HepG2 (cell line): ENCODE measurements at regions not wholly inside any gene's neighbourhood (a gene's known extent, or its start where the extent isn't known, plus 50 kb on each side); places are given as distances from the start of the nearest gene placed in this dataset.

Experiments
- ARNT2 ChIP-seq: sonication (generic); formaldehyde crosslinking; IDR thresholded peaks from 2 replicates; pipeline ENCODE4 v1.8.0; 2022; ENCODE audit warnings: mild to moderate bottlenecking, low read depth, missing genetic modification reagents, moderate library complexity
- EED ChIP-seq: sonication (generic); formaldehyde crosslinking; IDR thresholded peaks from 2 replicates; pipeline ENCODE4 v1.5.0; 2020; ENCODE audit warnings: mild to moderate bottlenecking, missing genetic modification reagents
- HCFC1 ChIP-seq: fragments of 150-350 bp; IDR thresholded peaks from 2 replicates; pipeline ENCODE4 v1.6.1; 2014; ENCODE audit warnings: low read depth, low read length
- MED1 ChIP-seq: sonication (generic); formaldehyde crosslinking; IDR thresholded peaks from 2 replicates; pipeline ENCODE4 v1.4.0; 2020; ENCODE audit warnings: missing genetic modification reagents
- MEIS1 ChIP-seq: sonication (generic); formaldehyde crosslinking; IDR thresholded peaks from 2 replicates; pipeline ENCODE4 v1.9.0; 2021; ENCODE audit warnings: mild to moderate bottlenecking, missing genetic modification reagents, moderate library complexity, borderline replicate concordance
- RFXANK ChIP-seq: IDR thresholded peaks from 2 replicates; pipeline ENCODE4 v1.6.1; 2016
- RXRB ChIP-seq: IDR thresholded peaks from 2 replicates; pipeline ENCODE4 v1.6.1; 2016; ENCODE audit warnings: borderline replicate concordance, missing genetic modification reagents, missing compliant biosample characterization
- SALL2 ChIP-seq: sonication (generic); formaldehyde crosslinking; IDR thresholded peaks from 2 replicates; pipeline ENCODE4 v1.8.1; 2023; ENCODE audit warnings: mild to moderate bottlenecking, missing genetic modification reagents, inconsistent platforms
- ZBTB44 ChIP-seq: sonication (generic); formaldehyde crosslinking; IDR thresholded peaks from 2 replicates; pipeline ENCODE4 v1.4.0; 2020; ENCODE audit warnings: missing genetic modification reagents
- ZFP1 ChIP-seq: IDR thresholded peaks from 2 replicates; pipeline ENCODE4 v1.6.1; 2016
- ZNF230 ChIP-seq: sonication (generic); formaldehyde crosslinking; IDR thresholded peaks from 2 replicates; pipeline ENCODE4 v1.4.0; 2020; ENCODE audit warnings: mild to moderate bottlenecking, missing genetic modification reagents
- ZNF34 ChIP-seq: sonication (generic); formaldehyde crosslinking; IDR thresholded peaks from 2 replicates; pipeline ENCODE4 v1.4.0; 2020; ENCODE audit warnings: mild to moderate bottlenecking, missing genetic modification reagents, borderline replicate concordance
- ZNF343 ChIP-seq: sonication (generic); formaldehyde crosslinking; IDR thresholded peaks from 2 replicates; pipeline ENCODE4 v1.4.0; 2020; ENCODE audit warnings: mild to moderate bottlenecking, missing genetic modification reagents
- ZNF550 ChIP-seq: sonication (generic); formaldehyde crosslinking; IDR thresholded peaks from 2 replicates; pipeline ENCODE4 v1.4.0; 2020; ENCODE audit warnings: mild to moderate bottlenecking, missing genetic modification reagents, borderline replicate concordance
- ZNF75D ChIP-seq: sonication (generic); formaldehyde crosslinking; IDR thresholded peaks from 2 replicates; pipeline ENCODE4 v1.8.1; 2023; ENCODE audit warnings: missing genetic modification reagents, mild to moderate bottlenecking, borderline replicate concordance
- ZSCAN25 ChIP-seq: sonication (generic); formaldehyde crosslinking; IDR thresholded peaks from 2 replicates; pipeline ENCODE4 v1.8.0; 2022; ENCODE audit warnings: mild to moderate bottlenecking, missing genetic modification reagents
- TF ChIP-seq, protein P1 (sequence below): sonication (generic); formaldehyde crosslinking; IDR thresholded peaks from 2 replicates; pipeline ENCODE4 v1.5.0; 2020; ENCODE audit warnings: mild to moderate bottlenecking, missing genetic modification reagents, borderline replicate concordance
- TF ChIP-seq, protein P2 (sequence below): sonication (generic); formaldehyde crosslinking; conservative IDR thresholded peaks from 2 replicates; pipeline ENCODE4 v1.5.0; 2020; ENCODE audit warnings: missing genetic modification reagents
- TF ChIP-seq, protein P3 (sequence below): sonication (generic); formaldehyde crosslinking; IDR thresholded peaks from 2 replicates; pipeline ENCODE4 v1.4.0; 2020; ENCODE audit warnings: missing genetic modification reagents, mild to moderate bottlenecking, borderline replicate concordance

GRCh38 chr10:112898540-112899390 lies 51.3 kb upstream of the TCF7L2 start (continued):
- TF ChIP-seq ZNF343 (CRISPR knock-in tag) (no peak), RFXANK (no peak), RXRB (CRISPR knock-in tag) (no peak; the same call in 1 of the 2 replicates), ARNT2 (CRISPR knock-in tag) (no peak), ZNF34 (CRISPR knock-in tag) (no peak), ZNF75D (CRISPR knock-in tag) (no peak), EED (CRISPR knock-in tag) (no peak), ZFP1 (CRISPR knock-in tag) (no peak), HCFC1 (no peak), ZSCAN25 (CRISPR knock-in tag) (peak; percentile 77; the same call in 1 of the 2 replicates), MED1 (CRISPR knock-in tag) (peak; percentile 36; the same call in 1 of the 2 replicates), ZNF230 (CRISPR knock-in tag) (0 out of 2 replicates have a peak, but pooled peaks have one; percentile 72), SALL2 (CRISPR knock-in tag) (no peak), MEIS1 (CRISPR knock-in tag) (peak; percentile 48; the same call in 1 of the 2 replicates), ZNF550 (CRISPR knock-in tag) (no peak), ZBTB44 (CRISPR knock-in tag) (no peak)
- TF ChIP-seq, protein P1, sequence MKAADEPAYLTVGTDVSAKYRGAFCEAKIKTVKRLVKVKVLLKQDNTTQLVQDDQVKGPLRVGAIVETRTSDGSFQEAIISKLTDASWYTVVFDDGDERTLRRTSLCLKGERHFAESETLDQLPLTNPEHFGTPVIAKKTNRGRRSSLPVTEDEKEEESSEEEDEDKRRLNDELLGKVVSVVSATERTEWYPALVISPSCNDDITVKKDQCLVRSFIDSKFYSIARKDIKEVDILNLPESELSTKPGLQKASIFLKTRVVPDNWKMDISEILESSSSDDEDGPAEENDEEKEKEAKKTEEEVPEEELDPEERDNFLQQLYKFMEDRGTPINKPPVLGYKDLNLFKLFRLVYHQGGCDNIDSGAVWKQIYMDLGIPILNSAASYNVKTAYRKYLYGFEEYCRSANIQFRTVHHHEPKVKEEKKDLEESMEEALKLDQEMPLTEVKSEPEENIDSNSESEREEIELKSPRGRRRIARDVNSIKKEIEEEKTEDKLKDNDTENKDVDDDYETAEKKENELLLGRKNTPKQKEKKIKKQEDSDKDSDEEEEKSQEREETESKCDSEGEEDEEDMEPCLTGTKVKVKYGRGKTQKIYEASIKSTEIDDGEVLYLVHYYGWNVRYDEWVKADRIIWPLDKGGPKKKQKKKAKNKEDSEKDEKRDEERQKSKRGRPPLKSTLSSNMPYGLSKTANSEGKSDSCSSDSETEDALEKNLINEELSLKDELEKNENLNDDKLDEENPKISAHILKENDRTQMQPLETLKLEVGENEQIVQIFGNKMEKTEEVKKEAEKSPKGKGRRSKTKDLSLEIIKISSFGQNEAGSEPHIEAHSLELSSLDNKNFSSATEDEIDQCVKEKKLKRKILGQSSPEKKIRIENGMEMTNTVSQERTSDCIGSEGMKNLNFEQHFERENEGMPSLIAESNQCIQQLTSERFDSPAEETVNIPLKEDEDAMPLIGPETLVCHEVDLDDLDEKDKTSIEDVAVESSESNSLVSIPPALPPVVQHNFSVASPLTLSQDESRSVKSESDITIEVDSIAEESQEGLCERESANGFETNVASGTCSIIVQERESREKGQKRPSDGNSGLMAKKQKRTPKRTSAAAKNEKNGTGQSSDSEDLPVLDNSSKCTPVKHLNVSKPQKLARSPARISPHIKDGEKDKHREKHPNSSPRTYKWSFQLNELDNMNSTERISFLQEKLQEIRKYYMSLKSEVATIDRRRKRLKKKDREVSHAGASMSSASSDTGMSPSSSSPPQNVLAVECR (CRISPR knock-in tag): no peak; the same call in 1 of the 2 replicates
- TF ChIP-seq, protein P2, sequence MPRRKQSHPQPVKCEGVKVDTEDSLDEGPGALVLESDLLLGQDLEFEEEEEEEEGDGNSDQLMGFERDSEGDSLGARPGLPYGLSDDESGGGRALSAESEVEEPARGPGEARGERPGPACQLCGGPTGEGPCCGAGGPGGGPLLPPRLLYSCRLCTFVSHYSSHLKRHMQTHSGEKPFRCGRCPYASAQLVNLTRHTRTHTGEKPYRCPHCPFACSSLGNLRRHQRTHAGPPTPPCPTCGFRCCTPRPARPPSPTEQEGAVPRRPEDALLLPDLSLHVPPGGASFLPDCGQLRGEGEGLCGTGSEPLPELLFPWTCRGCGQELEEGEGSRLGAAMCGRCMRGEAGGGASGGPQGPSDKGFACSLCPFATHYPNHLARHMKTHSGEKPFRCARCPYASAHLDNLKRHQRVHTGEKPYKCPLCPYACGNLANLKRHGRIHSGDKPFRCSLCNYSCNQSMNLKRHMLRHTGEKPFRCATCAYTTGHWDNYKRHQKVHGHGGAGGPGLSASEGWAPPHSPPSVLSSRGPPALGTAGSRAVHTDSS: no peak
- TF ChIP-seq, protein P3, sequence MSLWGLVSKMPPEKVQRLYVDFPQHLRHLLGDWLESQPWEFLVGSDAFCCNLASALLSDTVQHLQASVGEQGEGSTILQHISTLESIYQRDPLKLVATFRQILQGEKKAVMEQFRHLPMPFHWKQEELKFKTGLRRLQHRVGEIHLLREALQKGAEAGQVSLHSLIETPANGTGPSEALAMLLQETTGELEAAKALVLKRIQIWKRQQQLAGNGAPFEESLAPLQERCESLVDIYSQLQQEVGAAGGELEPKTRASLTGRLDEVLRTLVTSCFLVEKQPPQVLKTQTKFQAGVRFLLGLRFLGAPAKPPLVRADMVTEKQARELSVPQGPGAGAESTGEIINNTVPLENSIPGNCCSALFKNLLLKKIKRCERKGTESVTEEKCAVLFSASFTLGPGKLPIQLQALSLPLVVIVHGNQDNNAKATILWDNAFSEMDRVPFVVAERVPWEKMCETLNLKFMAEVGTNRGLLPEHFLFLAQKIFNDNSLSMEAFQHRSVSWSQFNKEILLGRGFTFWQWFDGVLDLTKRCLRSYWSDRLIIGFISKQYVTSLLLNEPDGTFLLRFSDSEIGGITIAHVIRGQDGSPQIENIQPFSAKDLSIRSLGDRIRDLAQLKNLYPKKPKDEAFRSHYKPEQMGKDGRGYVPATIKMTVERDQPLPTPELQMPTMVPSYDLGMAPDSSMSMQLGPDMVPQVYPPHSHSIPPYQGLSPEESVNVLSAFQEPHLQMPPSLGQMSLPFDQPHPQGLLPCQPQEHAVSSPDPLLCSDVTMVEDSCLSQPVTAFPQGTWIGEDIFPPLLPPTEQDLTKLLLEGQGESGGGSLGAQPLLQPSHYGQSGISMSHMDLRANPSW (CRISPR knock-in tag): no peak
